HEK293T (cell line): ENCODE measurements at regions not wholly inside any gene's neighbourhood (a gene's known extent, or its start where the extent isn't known, plus 50 kb on each side); places are given as distances from the start of the nearest gene placed in this dataset.

ENCODE experiments used
- ARNT ChIP-seq: fragments of 450-650 bp; IDR thresholded peaks from 2 replicates; pipeline ENCODE4 v1.6.1; 2017; ENCODE audit warnings: mild to moderate bottlenecking
- FOXK2 ChIP-seq: fragments of 450-650 bp; IDR thresholded peaks from 2 replicates; pipeline ENCODE4 v1.6.1; 2016; ENCODE audit warnings: mild to moderate bottlenecking
- FOXM1 ChIP-seq: fragments of 450-650 bp; IDR thresholded peaks from 2 replicates; pipeline ENCODE4 v1.6.1; 2017; ENCODE audit warnings: mild to moderate bottlenecking, borderline replicate concordance

GRCh38 chr6:140594806-140595128 lies 1220.3 kb upstream of the CITED2 start:
- TF ChIP-seq ARNT (no peak), FOXM1 (no peak), FOXK2 (no peak)
